Endometrium (tissue), 2 donors: ENCODE measurements at regions not wholly inside any gene's neighbourhood (a gene's known extent, or its start where the extent isn't known, plus 50 kb on each side); places are given as distances from the start of the nearest gene placed in this dataset.
A peak's percentile ranks its signal among the peaks of the same experiment; 100 is the strongest.

ENCODE experiments used
- FAIRE-seq: peaks from 2 replicates; lab custom pipeline; 2012; peaks lifted over from hg19 to GRCh38; lab: Jason Lieb, UNC
- donor health status: control.
- donor health status: control.

- peak; percentile 33 for FAIRE-seq
Observed at GRCh38 chr14:58783792-58784511, 146.2 kb downstream of the DACT1 start.

GRCh38 chr14:58784931-58785330 lies 147.2 kb downstream of the DACT1 start:
- no peak for FAIRE-seq

DNA sequence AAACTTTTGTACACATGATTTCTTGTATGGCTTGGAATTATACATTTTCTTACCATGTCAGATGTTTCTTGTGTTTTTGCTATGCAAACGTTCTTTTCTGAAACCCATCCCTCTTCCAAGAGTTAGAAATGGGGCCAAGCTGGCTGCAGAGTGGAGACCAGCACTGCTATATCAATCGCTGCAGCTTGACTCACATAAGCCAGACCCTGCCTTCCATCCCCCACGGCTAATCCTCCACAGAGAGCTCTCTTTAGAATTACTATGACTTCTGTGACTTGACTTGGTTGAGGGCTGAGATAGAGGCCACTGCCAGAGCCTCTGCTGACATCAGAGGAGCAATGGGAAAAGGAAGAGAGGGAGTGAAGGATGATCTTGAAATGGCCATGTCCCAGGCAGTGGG lies 147.9 kb downstream of the DACT1 start:
- no peak for FAIRE-seq

DNA sequence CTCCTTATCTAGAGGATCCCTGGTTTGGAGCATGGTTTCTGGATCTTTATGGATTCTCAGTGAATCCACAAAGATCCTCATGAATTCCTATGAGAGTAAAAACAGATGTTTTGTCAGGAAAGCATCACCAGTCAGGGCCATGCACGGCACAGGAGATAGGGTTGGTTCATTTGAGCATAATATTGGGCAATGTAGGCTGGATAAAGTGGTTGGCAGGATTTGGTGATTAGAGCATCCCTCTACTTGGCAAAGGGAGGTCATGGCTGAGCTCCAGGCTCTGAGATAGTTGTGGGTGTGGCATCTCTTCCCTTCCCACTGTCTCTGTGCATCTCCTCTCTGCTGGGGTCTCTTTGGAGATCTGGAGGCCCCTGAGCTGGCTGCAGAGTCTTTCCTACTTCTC lies 149.8 kb downstream of the DACT1 start:
- no peak for FAIRE-seq

GRCh38 chr14:58788655-58789503 lies 151.1 kb downstream of the DACT1 start:
- FAIRE-seq = no peak

DNA sequence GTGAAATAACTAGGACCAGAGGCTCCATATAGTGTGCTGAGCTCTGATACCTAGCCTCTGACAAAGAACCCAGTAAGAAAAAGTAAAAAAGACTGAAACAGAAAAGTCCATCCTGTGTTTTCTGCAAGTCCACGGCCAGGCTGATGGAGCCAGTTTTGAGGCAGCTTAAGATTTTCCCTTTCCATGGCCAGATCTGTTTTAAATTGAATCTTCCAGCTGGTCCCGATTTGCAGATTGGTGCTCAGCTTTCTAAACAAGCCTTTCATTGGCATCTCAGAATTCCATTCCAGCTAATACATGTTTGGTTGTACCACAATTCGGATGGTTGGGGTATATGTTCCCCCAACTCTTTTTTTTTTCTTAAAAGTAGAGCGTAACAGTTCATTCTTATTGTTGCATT lies 152.0 kb downstream of the DACT1 start:
- no peak for FAIRE-seq

DNA sequence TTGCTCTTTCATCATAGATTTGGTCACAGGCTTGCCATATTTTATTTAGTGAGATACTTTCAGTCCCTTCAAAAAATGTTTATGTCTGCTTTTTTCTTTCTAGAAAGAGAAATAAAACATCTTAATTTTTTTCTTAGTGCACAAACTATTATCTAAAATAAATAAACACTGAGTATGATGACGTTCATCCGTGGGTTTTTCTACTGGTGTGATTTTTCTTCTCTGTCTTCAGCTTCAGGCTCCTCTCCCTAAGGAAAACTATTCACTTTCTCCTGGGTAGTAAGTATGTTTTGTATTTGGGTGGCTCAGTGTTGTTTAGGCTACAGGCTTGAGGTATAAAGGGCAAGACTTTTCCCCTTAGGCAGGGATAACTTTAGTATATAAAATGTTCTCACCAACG lies 154.7 kb downstream of the DACT1 start:
- FAIRE-seq = no peak

- no peak for FAIRE-seq
Observed at GRCh38 chr14:58793131-58793740, 155.5 kb downstream of the DACT1 start.

GRCh38 chr14:58794993-58795762 lies 157.4 kb downstream of the DACT1 start:
- no peak for FAIRE-seq

GRCh38 chr14:58796242-58797009 lies 158.7 kb downstream of the DACT1 start:
- no peak for FAIRE-seq

- FAIRE-seq = no peak
Observed at GRCh38 chr14:58797010-58797429, 159.3 kb downstream of the DACT1 start.

DNA sequence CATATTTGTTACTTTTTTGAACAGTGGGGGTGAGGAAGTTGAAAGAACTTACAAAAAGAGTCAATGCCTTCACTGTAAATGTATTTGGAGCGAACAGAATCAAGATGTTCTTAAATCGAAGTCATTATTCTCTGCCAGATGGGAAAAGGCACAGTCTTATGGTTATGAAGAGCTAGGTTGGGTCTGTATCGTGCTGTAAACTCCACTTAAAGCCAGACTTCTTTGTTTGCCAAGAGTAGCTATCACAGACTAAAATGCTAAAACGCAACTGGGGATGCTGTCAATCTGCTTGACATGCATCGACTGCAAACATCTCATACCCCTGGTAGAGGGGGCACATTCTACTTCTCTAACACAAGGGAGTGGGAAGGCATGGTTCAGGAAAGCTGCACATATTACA lies 160.4 kb downstream of the DACT1 start:
- no peak for FAIRE-seq

DNA sequence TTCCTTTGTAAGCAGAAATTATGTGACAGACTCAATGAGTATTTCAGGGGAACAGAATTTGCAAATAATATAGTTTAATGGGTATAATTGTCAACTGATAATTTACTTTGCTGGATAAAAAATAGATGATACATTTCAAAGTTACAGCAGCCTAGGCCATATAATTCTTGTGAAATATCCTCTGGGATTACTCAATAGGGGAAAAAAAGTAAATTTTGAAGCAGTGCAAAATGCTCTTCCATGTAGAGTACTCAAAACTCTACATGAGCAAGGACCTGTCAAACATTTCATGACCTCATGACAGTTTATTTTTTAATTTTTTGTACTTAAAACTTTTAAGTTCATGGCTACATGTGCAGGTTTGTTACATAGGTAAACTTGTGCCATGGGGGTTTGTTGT lies 163.3 kb downstream of the DACT1 start:
- FAIRE-seq = no peak

- no peak for FAIRE-seq
Observed at GRCh38 chr14:58805057-58805456, 167.3 kb downstream of the DACT1 start.

DNA sequence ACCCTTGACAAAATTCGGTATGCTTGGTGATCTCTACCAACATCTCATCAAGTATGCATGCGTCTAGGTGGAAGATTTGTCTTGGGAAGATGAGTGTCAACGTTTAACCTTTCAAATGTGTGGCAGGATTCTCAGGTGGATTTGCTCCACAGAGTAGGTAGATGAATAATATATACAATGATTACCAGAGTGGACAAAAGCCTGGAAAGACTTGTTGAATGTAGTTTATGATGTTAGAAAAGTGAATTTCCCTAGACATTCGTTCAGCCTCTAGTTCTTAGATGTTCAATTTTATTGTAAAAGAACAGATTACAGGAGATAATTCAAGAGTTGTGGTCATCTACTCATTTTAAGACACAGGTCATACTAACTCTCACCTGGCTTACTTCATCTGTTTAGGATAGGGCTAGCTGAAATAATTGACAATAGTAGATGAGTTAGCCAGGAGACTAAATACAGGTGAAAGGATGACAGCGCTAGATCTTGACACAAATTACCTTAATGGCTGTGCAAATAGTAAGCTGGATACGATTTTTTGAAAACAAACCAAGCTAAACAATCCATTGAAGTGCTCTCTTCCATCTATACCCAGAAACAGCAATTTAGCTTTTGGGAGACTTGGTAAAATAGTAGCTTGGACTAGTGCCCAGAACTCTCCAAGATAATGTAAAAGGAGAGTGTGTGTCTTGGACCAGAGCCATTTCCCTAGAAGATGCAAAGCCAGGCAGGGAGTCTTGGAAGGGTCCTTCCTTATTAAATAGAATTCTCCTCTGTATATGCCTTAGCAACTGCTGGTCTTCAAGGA lies 168.0 kb downstream of the DACT1 start:
- no peak for FAIRE-seq

DNA sequence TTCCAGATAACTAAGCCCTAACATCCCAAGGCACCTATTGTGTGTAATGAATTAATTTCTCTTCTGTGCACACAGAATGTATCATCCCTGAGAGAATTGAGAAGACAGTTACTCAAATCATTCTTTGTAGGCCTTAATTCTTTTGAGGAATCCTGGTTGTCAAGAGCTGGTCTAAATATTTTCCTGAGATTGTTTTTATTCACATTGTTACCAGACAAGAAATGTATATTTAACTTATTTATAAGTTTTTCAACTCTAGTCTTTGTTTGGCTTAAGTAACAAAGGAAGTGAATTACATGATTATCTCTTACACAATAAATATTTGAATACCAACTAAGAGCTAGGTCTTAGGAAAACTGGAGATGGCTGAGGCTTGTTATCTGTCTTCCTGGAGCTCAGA lies 169.4 kb downstream of the DACT1 start:
- FAIRE-seq = no peak

- FAIRE-seq = peak; percentile 70
Observed at GRCh38 chr14:58808828-58809227, 171.1 kb downstream of the DACT1 start.

DNA sequence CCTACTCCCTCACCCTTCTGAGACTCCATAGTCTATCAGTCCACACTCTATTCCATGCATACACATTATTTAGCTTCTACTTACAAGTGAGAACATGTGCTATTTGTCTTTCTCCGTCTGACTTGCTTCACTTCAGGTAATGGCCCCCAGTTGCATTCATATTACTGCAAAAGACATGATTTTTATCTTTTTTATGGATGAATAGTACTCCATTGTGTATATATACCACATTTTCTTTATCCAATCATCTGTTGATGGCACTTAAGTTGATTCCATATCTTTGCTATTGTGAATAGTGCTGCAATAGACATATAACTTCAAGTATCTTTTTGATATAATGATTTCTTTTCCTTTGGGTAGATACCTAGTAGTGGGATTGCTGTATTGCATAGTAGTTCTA lies 171.8 kb downstream of the DACT1 start:
- no peak for FAIRE-seq

DNA sequence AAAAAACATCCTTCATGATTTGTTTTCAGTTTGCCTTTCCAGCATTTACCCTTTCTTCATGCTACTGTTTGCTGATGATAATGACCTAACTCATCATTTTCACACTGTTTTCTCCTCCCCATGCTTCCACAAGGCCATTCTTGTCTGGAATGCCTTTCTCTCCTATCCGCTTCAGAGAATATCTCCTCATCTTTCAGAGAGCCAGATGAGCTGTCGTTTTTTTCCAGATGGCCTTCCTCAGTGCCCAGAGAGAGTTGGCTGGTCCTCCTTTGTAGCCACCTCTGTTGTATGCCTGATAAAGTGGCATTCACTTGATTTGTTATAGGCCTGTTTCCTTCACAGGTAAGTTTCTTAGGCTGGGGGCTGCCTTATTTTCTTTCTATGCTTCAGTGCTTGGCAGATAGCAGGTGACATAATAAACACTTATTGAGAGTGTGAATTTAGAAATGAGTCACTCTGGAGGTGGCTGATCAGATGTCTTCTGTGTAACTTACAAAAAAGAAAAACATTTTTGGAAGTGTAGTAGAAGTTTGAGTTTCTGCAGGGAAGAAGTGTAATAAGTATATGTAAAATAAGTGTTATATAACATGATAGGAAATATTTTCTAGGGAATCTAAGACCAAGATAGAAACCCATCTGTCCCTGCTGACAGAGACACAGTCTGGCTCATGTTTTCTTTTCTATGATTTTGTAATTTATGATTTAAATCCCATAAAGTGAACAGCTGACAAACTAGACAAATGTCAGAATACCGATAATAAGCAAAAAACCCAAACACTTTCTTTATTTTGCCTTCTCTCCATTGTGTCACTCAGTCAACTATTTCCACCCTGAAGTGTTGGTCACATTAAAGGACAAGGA lies 174.5 kb downstream of the DACT1 start:
- no peak for FAIRE-seq

DNA sequence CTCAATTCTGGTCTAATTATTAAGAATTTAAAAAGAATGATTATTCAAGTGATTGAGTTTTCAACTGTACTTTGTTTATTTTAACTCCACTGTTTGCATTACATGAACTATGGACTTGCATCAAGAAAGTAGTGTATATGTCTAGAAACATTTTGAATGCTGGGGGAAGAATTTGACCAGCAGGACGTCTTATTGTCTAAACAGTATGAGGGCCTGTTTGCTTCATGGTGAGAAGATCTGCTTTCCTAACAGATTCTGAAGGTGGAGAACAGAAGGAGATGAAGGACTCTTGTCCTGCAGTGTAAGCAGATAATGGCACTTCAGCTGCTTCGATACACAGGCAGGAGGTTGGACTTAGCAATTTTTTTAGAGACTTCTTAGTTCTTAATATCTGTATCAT lies 176.0 kb downstream of the DACT1 start:
- no peak for FAIRE-seq
